AG09309 (cell line): ENCODE measurements at regions not wholly inside any gene's neighbourhood (a gene's known extent, or its start where the extent isn't known, plus 50 kb on each side); places are given as distances from the start of the nearest gene placed in this dataset.
"Not testable (repeated sequence)": the region's sequence is repeated elsewhere in the genome, so short reads cannot be mapped to it uniquely, and the experiment has no call there.

Experiments
- DNase-seq: peaks from one replicate; pipeline ENCODE4 v3.0.0-alpha.2; 2010; ENCODE audit warnings: low read depth
- H3K4me3 ChIP-seq: 2 replicates; pipeline ENCODE4 v1.5.1; 2011; ENCODE audit warnings: mild to moderate bottlenecking, low read depth, low read length, moderate library complexity; ENCODE audit not compliant: control insufficient read depth
- CTCF ChIP-seq: IDR thresholded peaks from 2 replicates; pipeline ENCODE4 v1.5.1; 2011; ENCODE audit warnings: mild to moderate bottlenecking, low read depth, low read length, inconsistent platforms; ENCODE audit not compliant: insufficient read depth, control insufficient read depth; ENCODE audit errors: missing control alignments

- DNase-seq, result no peak
- no peak for TF ChIP-seq CTCF
- H3K4me3 ChIP-seq, result no peak overlapping the region
Measured at GRCh38 chr1:219413536-219413935, 199.4 kb downstream of the ZC3H11B start.

GRCh38 chr1:219412772-219413171 lies 200.1 kb downstream of the ZC3H11B start:
- H3K4me3 ChIP-seq, result no peak overlapping the region
- DNase-seq, result no peak
- TF ChIP-seq CTCF, result no peak

GRCh38 chr1:219410721-219411120 lies 202.2 kb downstream of the ZC3H11B start:
- DNase-seq, H3K4me3 ChIP-seq: not testable (repeated sequence)

GRCh38 chr1:219405531-219406331 lies 207.2 kb downstream of the ZC3H11B start:
- DNase-seq, result no peak
- H3K4me3 ChIP-seq, result no peak overlapping the region
- no peak for TF ChIP-seq CTCF

GRCh38 chr1:219404629-219405028 lies 208.3 kb downstream of the ZC3H11B start:
- no peak for TF ChIP-seq CTCF
- DNase-seq, result no peak
- no peak overlapping the region for H3K4me3 ChIP-seq

GRCh38 chr1:219402925-219403324 lies 210.0 kb downstream of the ZC3H11B start:
- no peak overlapping the region for H3K4me3 ChIP-seq
- DNase-seq, result no peak
- TF ChIP-seq CTCF, result no peak

GRCh38 chr1:219401724-219402625 lies 210.9 kb downstream of the ZC3H11B start:
- no peak for DNase-seq
- TF ChIP-seq CTCF, result no peak
- H3K4me3 ChIP-seq, result no peak overlapping the region
